ENCODE measurements at regions not wholly inside any gene's neighbourhood (a gene's known extent, or its start where the extent isn't known, plus 50 kb on each side); places are given as distances from the start of the nearest gene placed in this dataset.

GRCh38 chr11:34825315-34825669 lies 90.9 kb downstream of the APIP start:
- H2BK120ac ChIP-seq (ENCODE audit: low read depth, low read length): no peak overlapping the region
- ChIA-PET CTCF (no interaction called here), POLR2A (ENCODE audit: unreplicated experiment) (no interaction called here)
- no peak overlapping the region for H3K4me2 ChIP-seq (ENCODE audit: low read depth, low read length)
- TF ChIP-seq MAZ (IDR thresholded peaks at IDR 0.05; ENCODE audit: borderline replicate concordance, low read depth, low read length) (no peak), SMC3 (IDR thresholded peaks at IDR 0.05; ENCODE audit: low read depth, low read length) (no peak), CEBPB (IDR thresholded peaks at IDR 0.05; ENCODE audit: low read depth, low read length) (no peak), RCOR1 (IDR thresholded peaks at IDR 0.05; ENCODE audit: insufficient replicate concordance, low read length) (no peak), MXI1 (IDR thresholded peaks at IDR 0.05; ENCODE audit: borderline replicate concordance, low read depth, low read length) (no peak), CHD1 (IDR thresholded peaks at IDR 0.05; ENCODE audit: low read depth, low read length) (no peak), BHLHE40 (IDR thresholded peaks at IDR 0.05; ENCODE audit: low read depth, low read length) (no peak), ELK1 (IDR thresholded peaks at IDR 0.05; ENCODE audit: borderline replicate concordance, low read depth, low read length) (no peak)
- no peaks in the 10 kb centered on the region for H3K4me1 ChIP-seq (ENCODE audit: control insufficient read depth, insufficient read depth, low read length)
- no peak overlapping the region for H2BK20ac ChIP-seq (ENCODE audit: low read depth, low read length)
- H3K4me3 ChIP-seq (ENCODE audit: insufficient read depth, low read depth, low read length): no peak overlapping the region
- ATAC-seq (ENCODE audit: low read depth) (no peak), DNase-seq (no peak)
- H3K56ac ChIP-seq (ENCODE audit: extremely low read depth, insufficient read depth, low read length): no peak overlapping the region
- in situ Hi-C loops (cut with MboI; ENCODE audit: low sequenced_read_pairs) (no loop called here), intact Hi-C loops (cut with micrococcal nuclease) (no loop called here), dilution Hi-C loops (cut with HindIII; ENCODE audit: low sequenced_read_pairs, unreplicated experiment) (no loop called here)
- no peak overlapping the region for H2AFZ ChIP-seq (replicated peaks; ENCODE audit: low read length, poor library complexity)
- H3K14ac ChIP-seq (replicated peaks; ENCODE audit: low read depth, low read length): no peak overlapping the region
- no peak overlapping the region for H2BK15ac ChIP-seq (ENCODE audit: low read depth, low read length)
- H2AK9ac ChIP-seq (replicated peaks; ENCODE audit: low read depth, low read length, poor library complexity): no peak overlapping the region
- no peak overlapping the region for H4K5ac ChIP-seq (ENCODE audit: low read depth, low read length)
- no peaks in the 10 kb centered on the region for H3K9me3 ChIP-seq (ENCODE audit: control insufficient read depth, insufficient read depth, low read length)
- no peaks in the 10 kb centered on the region for H3K36me3 ChIP-seq (ENCODE audit: control insufficient read depth, insufficient read depth, low read length)
- no peak overlapping the region for H2AK5ac ChIP-seq (ENCODE audit: low read depth, low read length)
- WGBS, 2 experiments (ENCODE audit: extremely low coverage in 2 of 2, insufficient read length in 1 of 2): 80% methylated on average over 1 of the region's 3 CpGs; no CpG with 5 or more reads in 1 of the 2 experiments
- H3K27ac ChIP-seq (ENCODE audit: insufficient read depth, low read length): no peak overlapping the region
- no peaks in the 10 kb centered on the region for H3K9me1 ChIP-seq (ENCODE audit: insufficient read depth, low read length)
- no peak overlapping the region for H2BK5ac ChIP-seq (ENCODE audit: low read depth, low read length, poor library complexity, severe bottlenecking)
- H4K8ac ChIP-seq (ENCODE audit: low read depth in 2 of 2, low read length in 2 of 2): no peak overlapping the region
- peaks cover 12% of the 10 kb centered on the region for H3K27me3 ChIP-seq (ENCODE audit: control insufficient read depth, insufficient read depth, low read length)
- H3K23ac ChIP-seq (ENCODE audit: low read depth, low read length): no peak overlapping the region
- H3K79me1 ChIP-seq (ENCODE audit: low read depth in 1 of 2, low read length in 2 of 2): no peaks in the 10 kb centered on the region
- BruUV-seq (replicated peaks): no TSS peak
- no peak overlapping the region for H3K4ac ChIP-seq (ENCODE audit: low read depth, low read length)
- H4K91ac ChIP-seq (ENCODE audit: insufficient read depth, low read depth, low read length): no peak overlapping the region
- H3K9ac ChIP-seq (ENCODE audit: low read depth, low read length): no peak overlapping the region
- H4K20me1 ChIP-seq (ENCODE audit: insufficient read depth, low read length): no peaks in the 10 kb centered on the region
- H3K18ac ChIP-seq (ENCODE audit: low read depth, low read length): no peak overlapping the region
